Parathyroid adenoma (tissue), 2 donors: ENCODE measurements at regions not wholly inside any gene's neighbourhood (a gene's known extent, or its start where the extent isn't known, plus 50 kb on each side); places are given as distances from the start of the nearest gene placed in this dataset.
"Not testable (repeated sequence)": the region's sequence is repeated elsewhere in the genome, so short reads cannot be mapped to it uniquely, and the experiment has no call there.

Experiments
- H2AFZ ChIP-seq: fragments of 300-600 bp; sonication (generic); one replicate; pipeline ENCODE4 v1.7.0; 2017; ENCODE audit warnings: antibody characterized with exemption, mild to moderate bottlenecking
- H3K27ac ChIP-seq: fragments of 300-600 bp; sonication (generic); one replicate; pipeline ENCODE4 v1.7.0; 2017
- H3K27me3 ChIP-seq: fragments of 300-600 bp; sonication (generic); one replicate; pipeline ENCODE4 v1.7.0; 2017; ENCODE audit warnings: low read length; ENCODE audit not compliant: control insufficient read depth, insufficient read depth
- H3K36me3 ChIP-seq: fragments of 300-600 bp; sonication (generic); one replicate; pipeline ENCODE4 v1.7.0; 2017; ENCODE audit warnings: low read length; ENCODE audit not compliant: control insufficient read depth, insufficient read depth
- H3K4me1 ChIP-seq: fragments of 300-600 bp; sonication (generic); one replicate; pipeline ENCODE4 v1.7.0; 2017; ENCODE audit warnings: control low read depth
- H3K4me2 ChIP-seq: fragments of 300-600 bp; sonication (generic); one replicate; pipeline ENCODE4 v1.7.0; 2017; ENCODE audit warnings: low read length
- H3K4me3 ChIP-seq: fragments of 300-600 bp; sonication (generic); one replicate; pipeline ENCODE4 v1.7.0; 2017; ENCODE audit warnings: low read depth, low read length
- H3K79me2 ChIP-seq: fragments of 300-600 bp; sonication (generic); one replicate; pipeline ENCODE4 v1.7.0; 2017; ENCODE audit warnings: control low read depth
- H3K9ac ChIP-seq: fragments of 300-600 bp; sonication (generic); one replicate; pipeline ENCODE4 v1.7.0; 2017; ENCODE audit warnings: mild to moderate bottlenecking
- H3K9me3 ChIP-seq: fragments of 300-600 bp; sonication (generic); one replicate; pipeline ENCODE4 v1.7.0; 2017; ENCODE audit warnings: low read length; ENCODE audit not compliant: control insufficient read depth
- CTCF ChIP-seq: fragments of 300-600 bp; sonication (generic); IDR thresholded peaks from one replicate; pipeline ENCODE4 v1.7.0; 2017; ENCODE audit warnings: antibody characterized with exemption, mild to moderate bottlenecking
- donor health status: primary hyperparathyroidism.

- H3K4me3 ChIP-seq: no peak overlapping the region
- H3K27me3 ChIP-seq: no peaks in the 10 kb centered on the region
Observed at GRCh38 chr20:47982574-47983360, 197.5 kb upstream of the SULF2 start.

GRCh38 chr20:47981222-47981621 lies 195.9 kb upstream of the SULF2 start:
- TF ChIP-seq CTCF: no peak
- Histone ChIP-seq H3K9me3 (no peaks in the 10 kb centered on the region), H3K79me2 (no peaks in the 10 kb centered on the region), H3K4me2 (no peak overlapping the region), H3K9ac (no peak overlapping the region), H3K27me3 (no peaks in the 10 kb centered on the region), H3K36me3 (no peaks in the 10 kb centered on the region), H2AFZ (no peak overlapping the region), H3K27ac (no peak overlapping the region), H3K4me1 (no peaks in the 10 kb centered on the region), H3K4me3 (no peak overlapping the region)

More at GRCh38 chr20:47982574-47983360, 197.5 kb upstream of the SULF2 start:
- H3K36me3 ChIP-seq: no peaks in the 10 kb centered on the region
- H3K4me1 ChIP-seq: no peaks in the 10 kb centered on the region
- H3K4me2 ChIP-seq: no peak overlapping the region
- no peak for TF ChIP-seq CTCF
- no peak overlapping the region for H3K9ac ChIP-seq
- no peaks in the 10 kb centered on the region for H3K9me3 ChIP-seq
- no peak overlapping the region for H2AFZ ChIP-seq
- H3K27ac ChIP-seq: no peak overlapping the region
- H3K79me2 ChIP-seq: no peaks in the 10 kb centered on the region

GRCh38 chr20:47980336-47981177 lies 195.3 kb upstream of the SULF2 start:
- Histone ChIP-seq H2AFZ (no peak overlapping the region), H3K4me1 (no peaks in the 10 kb centered on the region), H3K79me2 (no peaks in the 10 kb centered on the region), H3K9me3 (no peaks in the 10 kb centered on the region), H3K9ac (no peak overlapping the region), H3K36me3 (no peaks in the 10 kb centered on the region), H3K4me3 (no peak overlapping the region), H3K27ac (no peak overlapping the region), H3K27me3 (no peaks in the 10 kb centered on the region), H3K4me2 (no peak overlapping the region)
- no peak for TF ChIP-seq CTCF

- not testable (repeated sequence) for H3K4me1 ChIP-seq, H3K9ac ChIP-seq, H3K4me2 ChIP-seq, H3K4me3 ChIP-seq, H3K27ac ChIP-seq, H2AFZ ChIP-seq, H3K36me3 ChIP-seq, H3K27me3 ChIP-seq, H3K9me3 ChIP-seq, H3K79me2 ChIP-seq
Observed at GRCh38 chr20:47979361-47980095, 194.2 kb upstream of the SULF2 start.

- H3K27me3 ChIP-seq, H3K4me3 ChIP-seq, H3K36me3 ChIP-seq, H3K27ac ChIP-seq, H3K4me1 ChIP-seq, H3K9me3 ChIP-seq, H3K4me2 ChIP-seq, H3K9ac ChIP-seq, H3K79me2 ChIP-seq, H2AFZ ChIP-seq: not testable (repeated sequence)
Observed at GRCh38 chr20:47978428-47979120, 193.3 kb upstream of the SULF2 start.

- not testable (repeated sequence) for H3K27ac ChIP-seq, H3K36me3 ChIP-seq, H3K9me3 ChIP-seq, H3K27me3 ChIP-seq, H3K4me1 ChIP-seq, H3K9ac ChIP-seq, H3K4me2 ChIP-seq, H3K79me2 ChIP-seq, H3K4me3 ChIP-seq, H2AFZ ChIP-seq
Observed at GRCh38 chr20:47977789-47978252, 192.5 kb upstream of the SULF2 start.

- not testable (repeated sequence) for H3K9ac ChIP-seq, H3K27ac ChIP-seq, H3K4me2 ChIP-seq, H3K4me3 ChIP-seq, H3K79me2 ChIP-seq, H3K4me1 ChIP-seq, H3K9me3 ChIP-seq, H3K36me3 ChIP-seq, H3K27me3 ChIP-seq, H2AFZ ChIP-seq
Observed at GRCh38 chr20:47977017-47977788, 191.9 kb upstream of the SULF2 start.
